GM10248 (cell line): ENCODE measurements at regions not wholly inside any gene's neighbourhood (a gene's known extent, or its start where the extent isn't known, plus 50 kb on each side); places are given as distances from the start of the nearest gene placed in this dataset.

Experiments
- CTCF ChIA-PET: fragments of 300-600 bp; sonication (Branson Sonifier 250); formaldehyde crosslinking; extraction: SDS; loops from one replicate; lab custom pipeline; 2021; ENCODE audit warnings: antibody characterized with exemption; lab: Yijun Ruan, JAX
- POLR2A ChIA-PET: fragments of 350-650 bp; sonication (Branson Sonifier 250); formaldehyde crosslinking; extraction: SDS; loops from one replicate; lab custom pipeline; 2020; ENCODE audit warnings: antibody characterized with exemption; lab: Yijun Ruan, JAX
- DNase-seq: peaks from one replicate; pipeline ENCODE4 v3.0.0; 2012; ENCODE audit errors: extremely low spot score
- CTCF ChIP-seq: IDR thresholded peaks from 2 replicates; pipeline ENCODE4 v1.5.1; 2012; ENCODE audit warnings: mild to moderate bottlenecking, low read depth; ENCODE audit errors: extremely low read depth, missing control alignments, control extremely low read depth

GRCh38 chr10:65544756-65545155 is 1381.1 kb upstream of the LRRTM3 start:
- POLR2A ChIA-PET, result no interaction called here
- DNase-seq, result no peak
- CTCF ChIA-PET, result interaction anchor here (1.6 to 3.5 kb wide), 2 partner anchors 12 to 15 kb away, joined by 3 to 17 read pairs; no protein-coding TSS in a partner anchor
- TF ChIP-seq CTCF, result no peak

GRCh38 chr10:65548001-65548400 is 1377.8 kb upstream of the LRRTM3 start:
- POLR2A ChIA-PET, result no interaction called here
- CTCF ChIA-PET, result no interaction called here
- no peak for TF ChIP-seq CTCF
- DNase-seq, result no peak

GRCh38 chr10:65550761-65551160 is 1375.1 kb upstream of the LRRTM3 start:
- POLR2A ChIA-PET, result no interaction called here
- TF ChIP-seq CTCF, result no peak
- DNase-seq, result no peak
- CTCF ChIA-PET, result no interaction called here

- ChIA-PET POLR2A (no interaction called here), CTCF (interaction anchor here (4.1 kb wide), 1 partner anchor 9 kb away, joined by 17 read pairs; no protein-coding TSS in a partner anchor)
- TF ChIP-seq CTCF, result no peak
- no peak for DNase-seq
These were observed 1370.6 kb upstream of the LRRTM3 start for GRCh38 chr10:65555192-65555591.

- DNase-seq, result no peak
- ChIA-PET CTCF (interaction anchor here (0.7 to 4.1 kb wide), 2 partner anchors 10 to 105 kb away, joined by 3 to 17 read pairs; no protein-coding TSS in a partner anchor), POLR2A (no interaction called here)
- no peak for TF ChIP-seq CTCF
These were observed 1369.8 kb upstream of the LRRTM3 start for GRCh38 chr10:65556006-65556405.

GRCh38 chr10:65559369-65559768 is 1366.5 kb upstream of the LRRTM3 start:
- ChIA-PET CTCF (interaction anchor here (1.0 to 1.4 kb wide), 3 partner anchors 16 to 34 kb away, joined by 3 read pairs; no protein-coding TSS in a partner anchor), POLR2A (no interaction called here)
- DNase-seq, result no peak
- no peak for TF ChIP-seq CTCF
